RPMI8226 (cell line): ENCODE measurements at regions not wholly inside any gene's neighbourhood (a gene's known extent, or its start where the extent isn't known, plus 50 kb on each side); places are given as distances from the start of the nearest gene placed in this dataset.

Experiments used
- DNase-seq: peaks from one replicate; pipeline ENCODE4 v3.0.0-alpha.2; 2015

DNA sequence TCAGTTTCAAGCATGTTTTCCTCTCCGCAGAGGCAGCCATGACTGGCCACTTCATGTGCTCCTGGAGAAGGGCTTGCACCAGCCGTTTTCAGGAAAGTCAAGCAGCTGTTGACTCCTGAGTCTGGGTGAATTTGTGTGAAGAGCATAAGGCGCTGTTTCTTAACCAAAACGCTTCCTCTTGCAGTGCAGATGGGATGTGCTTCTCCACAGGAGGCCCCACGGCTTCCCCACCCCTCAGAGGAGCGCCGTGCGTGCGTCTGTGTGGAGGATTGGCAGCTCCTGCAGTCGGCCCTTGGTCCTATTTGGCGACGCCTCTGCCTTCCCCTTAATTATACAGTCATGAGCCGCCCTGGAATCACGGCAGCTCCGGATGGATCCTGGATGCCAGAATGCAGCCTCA lies 54.1 kb upstream of the B3GAT1 start:
- DNase-seq = peak; percentile 14

GRCh38 chr11:134464981-134465730 lies 53.1 kb upstream of the B3GAT1 start:
- no peak for DNase-seq

- DNase-seq = no peak
Observed at GRCh38 chr11:134464196-134464595, 52.2 kb upstream of the B3GAT1 start.

DNA sequence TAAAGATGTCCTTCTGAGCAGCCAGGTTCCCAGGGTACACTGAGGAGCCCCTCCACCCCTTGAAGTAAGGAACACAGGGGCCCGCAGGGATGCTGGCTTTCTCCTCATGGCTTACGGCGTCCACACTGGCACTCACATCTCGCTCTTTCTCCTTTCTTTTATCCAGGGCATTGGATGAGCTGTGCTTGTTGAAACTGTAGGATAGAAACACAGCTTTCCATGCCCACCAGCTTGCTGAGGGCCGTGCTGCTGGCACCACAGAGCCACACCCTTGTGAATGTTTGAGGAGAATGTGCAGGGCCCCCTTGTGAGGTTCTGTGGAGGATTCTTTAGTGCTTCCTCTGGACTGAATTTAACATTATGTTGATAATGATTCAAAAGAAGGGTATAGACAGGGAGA lies 51.7 kb upstream of the B3GAT1 start:
- DNase-seq = no peak
